GM23248 (cell line): ENCODE measurements at regions not wholly inside any gene's neighbourhood (a gene's known extent, or its start where the extent isn't known, plus 50 kb on each side); places are given as distances from the start of the nearest gene placed in this dataset.

Experiments used
- DNase-seq: peaks from one replicate; pipeline ENCODE4 v3.0.0-alpha.2; 2015
- H2AFZ ChIP-seq: fragments of 200-600 bp; sonication (generic); 2 replicates; pipeline ENCODE4 v1.6.1; 2016; ENCODE audit warnings: antibody characterized with exemption
- H3F3A ChIP-seq: fragments of 200-600 bp; sonication (generic); 2 replicates; pipeline ENCODE4 v1.6.1; 2016; ENCODE audit warnings: mild to moderate bottlenecking, antibody characterized with exemption, mixed run types; ENCODE audit not compliant: insufficient read depth
- H3K27ac ChIP-seq: fragments of 200-600 bp; sonication (generic); 2 replicates; pipeline ENCODE4 v1.5.1; 2016; ENCODE audit warnings: mild to moderate bottlenecking
- H3K27me3 ChIP-seq: fragments of 200-600 bp; sonication (generic); replicated peaks from 2 replicates; pipeline ENCODE4 v1.6.1; 2016; ENCODE audit warnings: mild to moderate bottlenecking; ENCODE audit not compliant: insufficient read depth
- H3K36me3 ChIP-seq: fragments of 200-600 bp; sonication (generic); 2 replicates; pipeline ENCODE4 v1.6.1; 2016; ENCODE audit warnings: low read depth, mild to moderate bottlenecking
- H3K4me1 ChIP-seq: fragments of 200-600 bp; sonication (generic); 2 replicates; pipeline ENCODE4 v1.6.1; 2016; ENCODE audit warnings: mild to moderate bottlenecking; ENCODE audit not compliant: insufficient read depth
- H3K4me2 ChIP-seq: fragments of 200-600 bp; sonication (generic); one replicate; pipeline ENCODE4 v1.6.1; 2016; ENCODE audit warnings: mild to moderate bottlenecking; ENCODE audit not compliant: unreplicated experiment
- H3K4me3 ChIP-seq: fragments of 200-600 bp; sonication (generic); 2 replicates; pipeline ENCODE4 v1.5.1; 2016; ENCODE audit warnings: mild to moderate bottlenecking
- H3K79me2 ChIP-seq: fragments of 200-600 bp; sonication (generic); 2 replicates; pipeline ENCODE4 v1.6.1; 2016; ENCODE audit warnings: mild to moderate bottlenecking; ENCODE audit not compliant: insufficient read depth
- H3K9ac ChIP-seq: fragments of 200-600 bp; sonication (generic); 2 replicates; pipeline ENCODE4 v1.6.1; 2016; ENCODE audit warnings: mild to moderate bottlenecking
- H3K9me2 ChIP-seq: fragments of 200-600 bp; sonication (generic); 2 replicates; pipeline ENCODE4 v1.6.1; 2016; ENCODE audit warnings: mixed run types, mild to moderate bottlenecking, moderate library complexity; ENCODE audit not compliant: insufficient read depth
- H3K9me3 ChIP-seq: fragments of 200-600 bp; sonication (generic); one replicate; pipeline ENCODE4 v1.6.1; 2017; ENCODE audit warnings: low read depth
- H4K20me1 ChIP-seq: fragments of 200-600 bp; sonication (generic); 2 replicates; pipeline ENCODE4 v1.6.0; 2016; ENCODE audit not compliant: insufficient read depth
- EZH2 ChIP-seq: fragments of 200-600 bp; sonication (generic); IDR thresholded peaks from 2 replicates; pipeline ENCODE4 v1.6.1; 2018; ENCODE audit warnings: antibody characterized with exemption, mild to moderate bottlenecking; ENCODE audit not compliant: insufficient read depth, poor library complexity, severe bottlenecking
- EZH2phosphoT487 ChIP-seq: fragments of 200-600 bp; sonication (generic); IDR thresholded peaks from 2 replicates; pipeline ENCODE4 v1.6.1; 2018; ENCODE audit warnings: antibody characterized with exemption, moderate library complexity, mild to moderate bottlenecking, low read depth; ENCODE audit not compliant: insufficient read depth
- WGBS, 2 experiments: methylation state at CpG; one replicate each; pipeline ENCODE4 v1.1.6; 2015 to 2017; ENCODE audit warnings: low lambda C conversion rate in 2 of 2, low coverage in 1 of 2; ENCODE audit errors: missing lambda C conversion rate in 2 of 2; 5-methylcytosine and 5-hydroxymethylcytosine counted together
- in situ Hi-C: fragments of 300-500 bp; cut with MboI; formaldehyde crosslinking; loops from 2 replicates; pipeline ENCODE4 v1.15.0; 2020

DNA sequence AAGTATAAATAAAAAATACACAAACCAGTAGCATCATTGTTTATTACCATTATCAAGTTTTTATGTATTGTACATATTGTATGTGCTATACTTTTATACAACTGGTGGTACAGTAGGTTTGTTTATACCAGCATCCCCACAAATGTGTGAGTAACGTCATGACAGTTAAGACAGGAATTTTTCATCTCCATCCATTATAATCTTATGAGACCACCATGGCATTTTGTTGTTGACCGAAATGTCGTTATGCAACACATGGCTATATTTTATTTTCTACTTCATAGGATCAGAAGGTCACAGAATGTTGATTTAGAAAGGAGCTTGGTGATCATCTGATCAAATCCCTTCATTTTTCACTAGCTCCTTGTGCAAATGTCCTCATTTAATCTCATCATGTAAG, 170.9 kb upstream of the NCAM1 start:
- H2AFZ ChIP-seq: no peak overlapping the region
- peaks cover 9% of the 10 kb centered on the region for H3K4me1 ChIP-seq
- DNase-seq: no peak
- 57 to 69% methylated on average over 3 of the region's 3 CpGs for WGBS, 2 experiments
- no peaks in the 10 kb centered on the region for H3K9me3 ChIP-seq
- H4K20me1 ChIP-seq: no peaks in the 10 kb centered on the region
- H3K9me2 ChIP-seq: no peaks in the 10 kb centered on the region
- no peak overlapping the region for H3K9ac ChIP-seq
- H3K4me2 ChIP-seq: no peak overlapping the region
- in situ Hi-C loops: loop anchor here (10.0 kb wide), 2 partner anchors 495 to 505 kb away; no protein-coding TSS in a partner anchor
- no peaks in the 10 kb centered on the region for H3K79me2 ChIP-seq
- H3F3A ChIP-seq: peaks cover 18% of the 10 kb centered on the region; the same call in 1 of the 2 replicates
- TF ChIP-seq EZH2 (no peak), EZH2phosphoT487 (no peak)
- no peak overlapping the region for H3K4me3 ChIP-seq
- H3K27me3 ChIP-seq: no peaks in the 10 kb centered on the region
- no peak overlapping the region for H3K27ac ChIP-seq
- no peaks in the 10 kb centered on the region for H3K36me3 ChIP-seq

GRCh38 chr11:112792070-112792469, 169.2 kb upstream of the NCAM1 start:
- Histone ChIP-seq H2AFZ (no peak overlapping the region), H4K20me1 (no peaks in the 10 kb centered on the region), H3F3A (0 out of 2 replicates have a peak, but pooled peaks cover 11% of the 10 kb centered on the region), H3K36me3 (no peaks in the 10 kb centered on the region), H3K27me3 (no peaks in the 10 kb centered on the region), H3K27ac (no peak overlapping the region), H3K4me3 (no peak overlapping the region), H3K4me1 (no peaks in the 10 kb centered on the region), H3K9me2 (no peaks in the 10 kb centered on the region), H3K9ac (no peak overlapping the region), H3K9me3 (no peaks in the 10 kb centered on the region), H3K79me2 (no peaks in the 10 kb centered on the region), H3K4me2 (no peak overlapping the region)
- 67 to 72% methylated on average over 5 of the region's 5 CpGs for whole genome bisulfite sequencing, 2 experiments
- no peak for DNase-seq
- TF ChIP-seq EZH2phosphoT487 (no peak), EZH2 (no peak)
- in situ Hi-C loops: loop anchor here (10.0 kb wide), 2 partner anchors 493 to 507 kb away; no protein-coding TSS in a partner anchor

DNA sequence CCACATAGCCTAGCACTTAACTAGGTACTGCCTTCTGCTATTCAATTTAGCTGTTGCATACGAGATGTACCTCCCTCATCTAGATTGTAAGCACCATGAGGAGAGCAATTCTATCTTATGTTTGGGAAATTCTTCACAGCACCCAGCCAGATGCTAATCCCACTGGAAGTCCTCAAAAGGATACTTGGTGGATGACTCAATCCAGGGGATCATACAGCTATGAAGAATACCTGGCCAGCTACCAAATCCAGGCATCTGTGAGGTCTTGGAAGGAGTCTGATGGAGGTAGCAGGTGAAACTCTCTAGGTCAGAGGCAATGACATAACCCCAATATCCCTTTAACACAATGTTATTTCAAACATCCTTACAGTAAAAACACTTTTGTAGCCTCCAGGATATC, 167.8 kb upstream of the NCAM1 start:
- 56 to 85% methylated on average over 1 of the region's 1 CpG for WGBS, 2 experiments
- in situ Hi-C loops: loop anchor here (10.0 kb wide), 2 partner anchors 491 to 509 kb away; no protein-coding TSS in a partner anchor

DNA sequence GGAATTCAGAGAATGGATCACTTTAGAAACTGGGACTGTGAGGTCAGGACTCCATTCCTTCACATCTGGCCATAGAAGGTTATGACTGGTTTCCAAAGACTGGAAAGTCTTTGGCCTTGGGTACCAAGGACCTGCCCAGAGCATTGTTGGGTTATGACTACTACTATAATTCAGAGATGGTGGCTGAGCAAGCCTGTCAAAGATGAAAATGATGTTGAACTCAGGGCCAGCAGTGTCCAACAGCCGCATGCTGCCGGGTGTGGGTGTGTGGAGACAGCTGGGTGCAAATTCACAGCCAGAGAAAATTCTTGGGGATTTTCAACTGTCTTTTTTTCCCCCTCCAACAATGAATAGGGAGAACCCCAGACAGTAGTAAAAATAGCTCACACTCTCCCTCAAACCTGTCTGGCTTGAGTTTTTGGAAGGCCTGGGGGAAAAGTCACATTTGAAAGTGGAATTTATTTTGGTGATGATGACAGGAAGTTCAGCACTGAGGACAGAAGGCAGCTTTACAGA, 166.8 kb upstream of the NCAM1 start:
- H4K20me1 ChIP-seq: no peaks in the 10 kb centered on the region
- no peak overlapping the region for H3K4me2 ChIP-seq
- H3K4me3 ChIP-seq: no peak overlapping the region
- no peak overlapping the region for H3K9ac ChIP-seq
- H3K9me2 ChIP-seq: no peaks in the 10 kb centered on the region
- no peak overlapping the region for H3K27ac ChIP-seq
- 7 to 38% methylated on average over 2 of the region's 2 CpGs for WGBS, 2 experiments
- no peaks in the 10 kb centered on the region for H3K4me1 ChIP-seq
- 0 out of 2 replicates have a peak, but pooled peaks cover 11% of the 10 kb centered on the region for H3F3A ChIP-seq
- TF ChIP-seq EZH2 (no peak), EZH2phosphoT487 (no peak)
- no peak overlapping the region for H2AFZ ChIP-seq
- H3K9me3 ChIP-seq: no peaks in the 10 kb centered on the region
- in situ Hi-C loops: loop anchor here (10.0 kb wide), 2 partner anchors 490 to 510 kb away; no protein-coding TSS in a partner anchor
- no peaks in the 10 kb centered on the region for H3K36me3 ChIP-seq
- peak; percentile 48 for DNase-seq
- H3K79me2 ChIP-seq: no peaks in the 10 kb centered on the region
- H3K27me3 ChIP-seq: no peaks in the 10 kb centered on the region

More for the DNA sequence above, 167.8 kb upstream of the NCAM1 start:
- Histone ChIP-seq H3K9ac (no peak overlapping the region), H3F3A (0 out of 2 replicates have a peak, but pooled peaks cover 11% of the 10 kb centered on the region), H3K9me2 (no peaks in the 10 kb centered on the region), H2AFZ (no peak overlapping the region), H3K79me2 (no peaks in the 10 kb centered on the region), H4K20me1 (no peaks in the 10 kb centered on the region), H3K27me3 (no peaks in the 10 kb centered on the region), H3K27ac (no peak overlapping the region), H3K4me1 (no peaks in the 10 kb centered on the region), H3K4me2 (no peak overlapping the region), H3K4me3 (no peak overlapping the region), H3K36me3 (no peaks in the 10 kb centered on the region), H3K9me3 (no peaks in the 10 kb centered on the region)
- TF ChIP-seq EZH2: no peak
- no peak for TF ChIP-seq EZH2phosphoT487
- no peak for DNase-seq
